ENCODE measurements at regions not wholly inside any gene's neighbourhood (a gene's known extent, or its start where the extent isn't known, plus 50 kb on each side); places are given as distances from the start of the nearest gene placed in this dataset.

- TF ChIP-seq, protein P1, sequence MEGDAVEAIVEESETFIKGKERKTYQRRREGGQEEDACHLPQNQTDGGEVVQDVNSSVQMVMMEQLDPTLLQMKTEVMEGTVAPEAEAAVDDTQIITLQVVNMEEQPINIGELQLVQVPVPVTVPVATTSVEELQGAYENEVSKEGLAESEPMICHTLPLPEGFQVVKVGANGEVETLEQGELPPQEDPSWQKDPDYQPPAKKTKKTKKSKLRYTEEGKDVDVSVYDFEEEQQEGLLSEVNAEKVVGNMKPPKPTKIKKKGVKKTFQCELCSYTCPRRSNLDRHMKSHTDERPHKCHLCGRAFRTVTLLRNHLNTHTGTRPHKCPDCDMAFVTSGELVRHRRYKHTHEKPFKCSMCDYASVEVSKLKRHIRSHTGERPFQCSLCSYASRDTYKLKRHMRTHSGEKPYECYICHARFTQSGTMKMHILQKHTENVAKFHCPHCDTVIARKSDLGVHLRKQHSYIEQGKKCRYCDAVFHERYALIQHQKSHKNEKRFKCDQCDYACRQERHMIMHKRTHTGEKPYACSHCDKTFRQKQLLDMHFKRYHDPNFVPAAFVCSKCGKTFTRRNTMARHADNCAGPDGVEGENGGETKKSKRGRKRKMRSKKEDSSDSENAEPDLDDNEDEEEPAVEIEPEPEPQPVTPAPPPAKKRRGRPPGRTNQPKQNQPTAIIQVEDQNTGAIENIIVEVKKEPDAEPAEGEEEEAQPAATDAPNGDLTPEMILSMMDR (IDR thresholded peaks at IDR 0.05; ENCODE audit: insufficient read depth, low read length): no peak
- no peak for TF ChIP-seq POLR2AphosphoS5 (IDR thresholded peaks at IDR 0.05; ENCODE audit: low read depth)
- no peak for TF ChIP-seq GABPA (IDR thresholded peaks at IDR 0.05; ENCODE audit: low read depth)
- TF ChIP-seq, protein P2, sequence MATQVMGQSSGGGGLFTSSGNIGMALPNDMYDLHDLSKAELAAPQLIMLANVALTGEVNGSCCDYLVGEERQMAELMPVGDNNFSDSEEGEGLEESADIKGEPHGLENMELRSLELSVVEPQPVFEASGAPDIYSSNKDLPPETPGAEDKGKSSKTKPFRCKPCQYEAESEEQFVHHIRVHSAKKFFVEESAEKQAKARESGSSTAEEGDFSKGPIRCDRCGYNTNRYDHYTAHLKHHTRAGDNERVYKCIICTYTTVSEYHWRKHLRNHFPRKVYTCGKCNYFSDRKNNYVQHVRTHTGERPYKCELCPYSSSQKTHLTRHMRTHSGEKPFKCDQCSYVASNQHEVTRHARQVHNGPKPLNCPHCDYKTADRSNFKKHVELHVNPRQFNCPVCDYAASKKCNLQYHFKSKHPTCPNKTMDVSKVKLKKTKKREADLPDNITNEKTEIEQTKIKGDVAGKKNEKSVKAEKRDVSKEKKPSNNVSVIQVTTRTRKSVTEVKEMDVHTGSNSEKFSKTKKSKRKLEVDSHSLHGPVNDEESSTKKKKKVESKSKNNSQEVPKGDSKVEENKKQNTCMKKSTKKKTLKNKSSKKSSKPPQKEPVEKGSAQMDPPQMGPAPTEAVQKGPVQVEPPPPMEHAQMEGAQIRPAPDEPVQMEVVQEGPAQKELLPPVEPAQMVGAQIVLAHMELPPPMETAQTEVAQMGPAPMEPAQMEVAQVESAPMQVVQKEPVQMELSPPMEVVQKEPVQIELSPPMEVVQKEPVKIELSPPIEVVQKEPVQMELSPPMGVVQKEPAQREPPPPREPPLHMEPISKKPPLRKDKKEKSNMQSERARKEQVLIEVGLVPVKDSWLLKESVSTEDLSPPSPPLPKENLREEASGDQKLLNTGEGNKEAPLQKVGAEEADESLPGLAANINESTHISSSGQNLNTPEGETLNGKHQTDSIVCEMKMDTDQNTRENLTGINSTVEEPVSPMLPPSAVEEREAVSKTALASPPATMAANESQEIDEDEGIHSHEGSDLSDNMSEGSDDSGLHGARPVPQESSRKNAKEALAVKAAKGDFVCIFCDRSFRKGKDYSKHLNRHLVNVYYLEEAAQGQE (IDR thresholded peaks at IDR 0.05; ENCODE audit: insufficient replicate concordance, low read depth): no peak
- TF ChIP-seq SPI1 (IDR thresholded peaks at IDR 0.05; ENCODE audit: borderline replicate concordance, low read depth): no peak
Observed at GRCh38 chr16:65727534-65728137, 605.8 kb upstream of the CDH11 start.
